ENCODE measurements at regions not wholly inside any gene's neighbourhood (a gene's known extent, or its start where the extent isn't known, plus 50 kb on each side); places are given as distances from the start of the nearest gene placed in this dataset.

- DNase-seq (no peak), ATAC-seq (no peak)
- Mint-ChIP-seq H3K4me1 (peaks cover 6% of the 10 kb centered on the region), H3K36me3 (ENCODE audit: low read depth) (no peaks in the 10 kb centered on the region), H3K9me3 (no peaks in the 10 kb centered on the region), H3K27me3 (peaks cover 3% of the 10 kb centered on the region), H3K27ac (no peak overlapping the region), H3K4me3 (no peak overlapping the region)
Measured at GRCh38 chr9:136611606-136612005, 51.1 kb upstream of the EGFL7 start.

- H3K36me3 Mint-ChIP-seq (ENCODE audit: low read depth) = no peaks in the 10 kb centered on the region
- peaks cover 3% of the 10 kb centered on the region for H3K27me3 Mint-ChIP-seq
- H3K9me3 Mint-ChIP-seq = no peaks in the 10 kb centered on the region
- no peak for ATAC-seq
- no peak overlapping the region for H3K27ac Mint-ChIP-seq
- H3K4me1 Mint-ChIP-seq = peaks cover 6% of the 10 kb centered on the region
- no peak overlapping the region for H3K4me3 Mint-ChIP-seq
- DNase-seq = no peak
Measured at GRCh38 chr9:136611119-136611518, 51.6 kb upstream of the EGFL7 start.

DNA sequence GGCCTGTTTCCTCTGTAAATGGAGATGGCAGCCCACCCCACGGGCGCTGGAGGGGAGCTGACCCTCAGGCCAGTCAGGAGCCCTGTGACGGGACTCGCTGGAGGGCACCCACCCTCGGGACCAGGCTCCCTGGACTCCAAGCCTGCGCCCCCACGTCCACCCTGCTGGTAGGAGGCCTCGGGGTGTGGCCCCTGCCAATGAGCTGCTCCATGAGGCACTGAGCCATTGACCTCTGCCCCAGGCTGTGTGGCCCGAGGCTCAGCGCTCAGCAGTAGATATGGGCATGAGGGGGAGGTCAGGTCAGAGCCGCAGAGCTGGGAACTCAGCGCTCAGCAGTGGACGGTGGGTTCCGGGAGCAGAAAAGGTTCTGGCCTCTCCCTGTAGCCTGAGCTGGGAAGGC is 52.3 kb upstream of the EGFL7 start:
- DNase-seq = no peak
- ATAC-seq = no peak
- Mint-ChIP-seq H3K36me3 (ENCODE audit: low read depth) (no peaks in the 10 kb centered on the region), H3K27ac (no peak overlapping the region), H3K4me1 (peaks cover 2% of the 10 kb centered on the region), H3K27me3 (peaks cover 5% of the 10 kb centered on the region), H3K9me3 (no peaks in the 10 kb centered on the region), H3K4me3 (no peak overlapping the region)

- no peak overlapping the region for H3K27ac Mint-ChIP-seq
- H3K36me3 Mint-ChIP-seq (ENCODE audit: low read depth) = no peaks in the 10 kb centered on the region
- peaks cover 7% of the 10 kb centered on the region for H3K27me3 Mint-ChIP-seq
- H3K9me3 Mint-ChIP-seq = no peaks in the 10 kb centered on the region
- no peak for DNase-seq
- H3K4me3 Mint-ChIP-seq = no peak overlapping the region
- H3K4me1 Mint-ChIP-seq = no peaks in the 10 kb centered on the region
- ATAC-seq = no peak
Measured at GRCh38 chr9:136609838-136610311, 52.8 kb upstream of the EGFL7 start.

DNA sequence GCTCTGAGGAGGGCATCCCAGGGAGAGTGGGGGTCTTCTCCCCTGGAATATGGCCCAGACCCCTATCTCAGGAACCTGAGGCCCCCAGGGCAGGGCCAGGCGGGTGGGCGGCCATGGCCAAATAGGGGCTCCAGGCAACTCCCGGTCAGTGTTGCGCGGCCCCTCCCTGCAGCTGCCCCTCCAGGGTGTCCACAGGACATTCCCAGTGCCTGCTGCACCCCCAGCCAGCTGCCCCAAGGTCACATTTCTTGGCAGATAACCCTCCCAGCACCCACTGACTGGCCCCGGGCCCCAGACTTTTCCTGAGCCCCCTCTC is 53.6 kb upstream of the EGFL7 start:
- Mint-ChIP-seq H3K36me3 (ENCODE audit: low read depth) (no peaks in the 10 kb centered on the region), H3K27ac (no peak overlapping the region), H3K4me3 (no peak overlapping the region), H3K27me3 (peaks cover 7% of the 10 kb centered on the region), H3K4me1 (no peaks in the 10 kb centered on the region), H3K9me3 (no peaks in the 10 kb centered on the region)
- ATAC-seq = no peak
- no peak for DNase-seq

DNA sequence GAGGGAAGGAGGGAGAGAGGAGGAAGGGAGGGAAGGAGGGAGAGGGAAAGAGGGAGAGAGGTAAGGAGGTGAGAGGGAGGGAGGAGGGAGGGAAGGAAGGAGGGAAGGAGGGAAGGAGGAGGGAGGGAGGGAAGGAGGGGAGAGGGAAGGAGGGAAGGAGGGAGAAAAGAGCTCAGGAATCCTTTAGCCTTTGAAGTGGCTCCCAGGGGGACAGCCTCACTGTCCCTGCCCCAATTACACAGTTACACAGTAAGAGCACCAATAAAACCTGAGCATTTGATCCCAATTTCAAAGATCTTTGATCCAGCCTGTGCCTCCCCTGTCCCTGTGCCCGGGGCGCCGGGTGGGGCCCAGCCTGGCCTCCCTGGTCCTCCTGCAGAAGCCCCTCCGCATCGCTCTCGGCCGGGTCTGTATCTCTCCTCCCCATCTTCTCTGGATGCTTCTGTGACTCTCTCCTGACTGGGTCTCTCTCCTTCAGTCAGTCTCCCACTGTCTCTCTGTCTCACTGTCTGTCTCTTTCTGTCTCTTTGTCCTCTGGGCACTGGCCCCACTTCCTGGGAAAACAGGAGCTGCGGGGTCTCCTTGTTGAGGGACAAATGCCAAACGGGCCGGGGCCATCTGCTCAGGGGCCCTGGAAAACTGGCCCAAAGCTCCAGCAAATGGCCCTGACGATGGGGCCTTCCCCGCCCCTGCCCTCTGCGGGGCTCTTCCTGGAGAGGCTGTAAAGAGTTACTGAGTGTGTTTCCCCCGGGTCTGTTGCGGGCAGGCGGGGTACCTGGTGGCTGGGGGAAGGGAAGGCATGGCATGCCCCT is 54.2 kb upstream of the EGFL7 start:
- H3K27ac Mint-ChIP-seq = no peak overlapping the region
- no peaks in the 10 kb centered on the region for H3K4me1 Mint-ChIP-seq
- H3K36me3 Mint-ChIP-seq (ENCODE audit: low read depth) = no peaks in the 10 kb centered on the region
- no peak overlapping the region for H3K4me3 Mint-ChIP-seq
- ATAC-seq = no peak
- H3K27me3 Mint-ChIP-seq = peaks cover 10% of the 10 kb centered on the region
- DNase-seq = no peak
- no peaks in the 10 kb centered on the region for H3K9me3 Mint-ChIP-seq

DNA sequence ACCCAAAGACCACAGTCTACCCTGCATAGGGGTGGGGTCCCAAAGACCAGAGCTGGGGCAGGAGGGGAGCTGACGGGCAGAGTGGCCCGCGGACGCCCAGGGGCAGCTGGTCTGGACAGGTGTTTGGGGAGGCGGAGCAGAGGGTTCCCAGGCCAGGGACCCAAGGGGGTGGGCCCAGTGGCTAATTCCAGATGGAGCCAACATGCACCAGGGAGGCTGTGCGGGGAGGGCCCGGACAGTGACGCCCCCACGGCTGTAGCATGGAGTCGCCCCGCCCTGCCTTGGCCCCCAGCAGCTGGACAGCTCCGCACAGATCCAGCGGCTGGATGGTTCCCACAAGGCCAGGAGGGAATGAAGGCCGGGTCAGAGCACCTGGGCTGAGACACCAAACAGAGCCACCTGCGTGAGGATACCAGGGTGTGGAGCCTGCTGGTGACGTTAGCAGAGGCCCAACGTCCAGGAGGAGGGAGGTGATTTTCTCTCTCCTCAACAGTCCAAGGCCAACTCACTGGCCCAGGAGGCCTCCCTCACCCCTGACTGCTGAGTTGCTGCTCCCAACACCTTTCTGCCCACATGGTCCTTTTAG is 55.3 kb upstream of the EGFL7 start:
- no peak overlapping the region for H3K4me3 Mint-ChIP-seq
- H3K4me1 Mint-ChIP-seq = no peaks in the 10 kb centered on the region
- no peak for DNase-seq
- no peak overlapping the region for H3K27ac Mint-ChIP-seq
- no peaks in the 10 kb centered on the region for H3K9me3 Mint-ChIP-seq
- peaks cover 11% of the 10 kb centered on the region for H3K27me3 Mint-ChIP-seq
- ATAC-seq = no peak
- no peaks in the 10 kb centered on the region for H3K36me3 Mint-ChIP-seq (ENCODE audit: low read depth)

- DNase-seq (no peak), ATAC-seq (no peak)
- H3K36me3 Mint-ChIP-seq (ENCODE audit: low read depth) = no peaks in the 10 kb centered on the region
- H3K4me1 Mint-ChIP-seq = no peaks in the 10 kb centered on the region
- no peak overlapping the region for H3K4me3 Mint-ChIP-seq
- H3K27ac Mint-ChIP-seq = no peak overlapping the region
- no peaks in the 10 kb centered on the region for H3K9me3 Mint-ChIP-seq
- peaks cover 13% of the 10 kb centered on the region for H3K27me3 Mint-ChIP-seq
Measured at GRCh38 chr9:136606687-136607333, 55.9 kb upstream of the EGFL7 start.

GRCh38 chr9:136605988-136606660 is 56.6 kb upstream of the EGFL7 start:
- H3K4me1 Mint-ChIP-seq = no peaks in the 10 kb centered on the region
- ATAC-seq = no peak
- no peak overlapping the region for H3K27ac Mint-ChIP-seq

GRCh38 chr9:136604823-136605525 is 57.7 kb upstream of the EGFL7 start:
- Mint-ChIP-seq H3K4me3 (no peak overlapping the region), H3K27me3 (peaks cover 16% of the 10 kb centered on the region), H3K9me3 (no peaks in the 10 kb centered on the region), H3K27ac (no peak overlapping the region), H3K36me3 (ENCODE audit: low read depth) (no peaks in the 10 kb centered on the region), H3K4me1 (no peaks in the 10 kb centered on the region)
- ATAC-seq = no peak
- no peak for DNase-seq

More at GRCh38 chr9:136605988-136606660, 56.6 kb upstream of the EGFL7 start:
- Mint-ChIP-seq H3K36me3 (ENCODE audit: low read depth) (no peaks in the 10 kb centered on the region), H3K27me3 (peaks cover 13% of the 10 kb centered on the region), H3K9me3 (no peaks in the 10 kb centered on the region), H3K4me3 (no peak overlapping the region)
- DNase-seq = no peak

DNA sequence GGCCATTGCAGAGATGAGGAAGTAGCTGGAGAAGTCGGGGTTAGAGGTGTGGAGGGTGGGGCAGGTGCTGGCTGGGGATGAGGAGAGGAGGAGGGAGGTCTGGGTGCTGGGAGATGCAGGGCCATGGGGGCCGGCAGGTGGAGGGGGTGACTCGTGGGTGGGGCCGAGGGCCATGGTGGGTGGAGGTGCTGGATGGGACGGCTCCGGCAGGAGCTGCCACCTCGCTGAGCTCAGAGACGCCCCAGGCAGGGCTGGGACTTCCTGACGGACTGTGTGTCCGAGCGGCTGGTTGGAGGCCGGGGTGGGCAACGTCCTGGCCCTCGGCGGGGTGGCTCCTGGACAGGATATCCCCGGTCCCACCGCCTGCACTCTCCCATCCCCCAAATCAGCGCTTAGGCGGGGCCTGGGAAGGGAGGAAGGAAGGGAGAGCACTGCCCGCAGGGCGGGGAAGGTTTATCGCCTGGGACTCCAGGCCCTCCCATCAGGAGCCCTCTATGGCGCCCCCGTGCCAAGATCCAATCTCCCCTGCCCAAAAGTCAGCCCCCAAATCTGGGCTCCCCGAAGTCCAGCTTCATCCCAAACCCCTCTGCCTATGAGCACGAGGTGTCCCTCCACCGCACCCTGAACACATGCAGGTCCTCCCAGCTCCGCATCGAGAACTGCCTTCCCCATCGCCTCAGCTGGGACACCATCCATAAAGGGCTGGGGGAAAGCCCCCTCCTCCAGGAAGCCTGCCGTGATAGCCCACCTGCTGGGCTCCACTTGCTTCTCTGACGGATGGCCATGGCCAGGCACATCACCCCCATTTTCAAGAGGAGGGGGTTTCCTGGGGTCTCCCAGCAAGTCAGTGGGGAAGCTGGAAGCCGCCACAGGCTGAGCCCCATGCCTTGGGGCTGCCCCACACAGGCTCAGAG is 58.3 kb upstream of the NOTCH1 start:
- Mint-ChIP-seq H3K9me3 (no peaks in the 10 kb centered on the region), H3K36me3 (ENCODE audit: low read depth) (no peaks in the 10 kb centered on the region), H3K27me3 (peaks cover 17% of the 10 kb centered on the region), H3K4me1 (no peaks in the 10 kb centered on the region), H3K27ac (no peak overlapping the region), H3K4me3 (no peak overlapping the region)
- ATAC-seq = no peak
- no peak for DNase-seq

GRCh38 chr9:136603216-136603615 is 57.4 kb upstream of the NOTCH1 start:
- no peak for ATAC-seq
- no peak for DNase-seq
- no peaks in the 10 kb centered on the region for H3K36me3 Mint-ChIP-seq (ENCODE audit: low read depth)
- H3K27me3 Mint-ChIP-seq = peaks cover 16% of the 10 kb centered on the region
- no peak overlapping the region for H3K27ac Mint-ChIP-seq
- no peak overlapping the region for H3K4me3 Mint-ChIP-seq
- no peaks in the 10 kb centered on the region for H3K4me1 Mint-ChIP-seq
- no peaks in the 10 kb centered on the region for H3K9me3 Mint-ChIP-seq

- no peak overlapping the region for H3K27ac Mint-ChIP-seq
- DNase-seq = no peak
Measured at GRCh38 chr9:136602193-136602885, 56.5 kb upstream of the NOTCH1 start.

More at GRCh38 chr9:136602193-136602885, 56.5 kb upstream of the NOTCH1 start:
- no peaks in the 10 kb centered on the region for H3K9me3 Mint-ChIP-seq
- ATAC-seq = no peak
- H3K27me3 Mint-ChIP-seq = peaks cover 16% of the 10 kb centered on the region
- H3K4me1 Mint-ChIP-seq = no peaks in the 10 kb centered on the region
- H3K36me3 Mint-ChIP-seq (ENCODE audit: low read depth) = no peaks in the 10 kb centered on the region
- no peak overlapping the region for H3K4me3 Mint-ChIP-seq

Measured in activated naive CD8-positive, alpha-beta T cell treated with anti-CD3 and anti-CD28 coated beads, Interleukin-2, amount 50 U/mL, for 24 hours (primary cell).